WTC11 (cell line): ENCODE measurements at regions not wholly inside any gene's neighbourhood (a gene's known extent, or its start where the extent isn't known, plus 50 kb on each side); places are given as distances from the start of the nearest gene placed in this dataset.

Source experiments
- ATAC-seq: fragments of 200-7000 bp; cut with Tn5 transposase; 2 replicates; pipeline ENCODE4 v1.10.0; 2021; ENCODE audit warnings: mild to moderate bottlenecking, moderate library complexity
- CTCF ChIA-PET: fragments of 300-600 bp; sonication (Branson Sonifier 250); formaldehyde crosslinking; loops from one replicate; lab custom pipeline; 2021; ENCODE audit warnings: antibody characterized with exemption; lab: Charles Lee
- POLR2A ChIA-PET: fragments of 350-600 bp; sonication (Branson Sonifier 250); formaldehyde crosslinking; loops from one replicate; lab custom pipeline; 2021; ENCODE audit warnings: antibody characterized with exemption; lab: Charles Lee
- DNase-seq: peaks from one replicate; pipeline ENCODE4 v3.0.0; 2021; ENCODE audit warnings: low spot score
- H3K27ac Mint-ChIP-seq: 2 replicates; pipeline ENCODE4 v1.8.0; 2021; ENCODE audit warnings: mixed read lengths
- H3K27me3 Mint-ChIP-seq: 2 replicates; pipeline ENCODE4 v1.8.0; 2021; ENCODE audit warnings: low read depth, mild to moderate bottlenecking, moderate library complexity, mixed read lengths
- H3K36me3 Mint-ChIP-seq: 2 replicates; pipeline ENCODE4 v1.8.0; 2021; ENCODE audit warnings: mixed read lengths
- H3K4me1 Mint-ChIP-seq: 2 replicates; pipeline ENCODE4 v1.8.0; 2022; ENCODE audit warnings: mixed read lengths
- H3K4me3 Mint-ChIP-seq: 2 replicates; pipeline ENCODE4 v1.8.0; 2021; ENCODE audit warnings: mild to moderate bottlenecking, moderate library complexity, mixed read lengths
- H3K9me3 Mint-ChIP-seq: 2 replicates; pipeline ENCODE4 v1.8.0; 2021; ENCODE audit warnings: mixed read lengths
- ATF2 ChIP-seq: sonication (generic); formaldehyde crosslinking; IDR thresholded peaks from 2 replicates; pipeline ENCODE4 v1.8.1; 2022; ENCODE audit warnings: low read depth, missing genetic modification reagents, borderline replicate concordance
- CREB1 ChIP-seq: sonication (generic); formaldehyde crosslinking; IDR thresholded peaks from 2 replicates; pipeline ENCODE4 v1.8.0; 2023; ENCODE audit warnings: mild to moderate bottlenecking, missing genetic modification reagents
- CTCF ChIP-seq: fragments of 200-600 bp; IDR thresholded peaks from 2 replicates; pipeline ENCODE4 v1.8.0; 2022; ENCODE audit warnings: antibody characterized with exemption
- ERG ChIP-seq: fragments of 250-450 bp; sonication (Bioruptor Pico); IDR thresholded peaks from 2 replicates; pipeline ENCODE4 v1.8.0; 2021; ENCODE audit warnings: mild to moderate bottlenecking
- HMGA2 ChIP-seq: fragments of 250-450 bp; sonication (Bioruptor Pico); IDR thresholded peaks from 2 replicates; pipeline ENCODE4 v1.4.0; 2021; ENCODE audit warnings: mild to moderate bottlenecking, moderate library complexity
- HMGXB4 ChIP-seq: sonication (generic); formaldehyde crosslinking; IDR thresholded peaks from 2 replicates; pipeline ENCODE4 v1.8.1; 2023; ENCODE audit warnings: mild to moderate bottlenecking, moderate library complexity, missing genetic modification reagents
- IRF2 ChIP-seq: sonication (generic); formaldehyde crosslinking; IDR thresholded peaks from 2 replicates; pipeline ENCODE4 v1.8.0; 2022; ENCODE audit warnings: low read depth, missing genetic modification reagents, borderline replicate concordance
- JUN ChIP-seq: sonication (generic); formaldehyde crosslinking; IDR thresholded peaks from 2 replicates; pipeline ENCODE4 v1.8.0; 2023; ENCODE audit warnings: mild to moderate bottlenecking, missing genetic modification reagents
- NFATC4 ChIP-seq: fragments of 250-450 bp; sonication (Bioruptor Pico); IDR thresholded peaks from 2 replicates; pipeline ENCODE4 v1.9.0; 2021; ENCODE audit warnings: mild to moderate bottlenecking
- NFE2L1 ChIP-seq: sonication (generic); formaldehyde crosslinking; IDR thresholded peaks from 2 replicates; pipeline ENCODE4 v1.8.1; 2023; ENCODE audit warnings: missing genetic modification reagents
- OVOL2 ChIP-seq: fragments of 250-450 bp; sonication (Bioruptor Pico); IDR thresholded peaks from 2 replicates; pipeline ENCODE4 v1.9.0; 2021; ENCODE audit warnings: mild to moderate bottlenecking, borderline replicate concordance
- PREB ChIP-seq: sonication (generic); formaldehyde crosslinking; IDR thresholded peaks from 2 replicates; pipeline ENCODE4 v1.8.1; 2022; ENCODE audit warnings: mild to moderate bottlenecking, missing genetic modification reagents, moderate library complexity, borderline replicate concordance
- RORB ChIP-seq: fragments of 250-450 bp; sonication (Bioruptor Pico); IDR thresholded peaks from 2 replicates; pipeline ENCODE4 v1.9.0; 2021; ENCODE audit warnings: mild to moderate bottlenecking
- SP1 ChIP-seq: sonication (generic); formaldehyde crosslinking; conservative IDR thresholded peaks from 2 replicates; pipeline ENCODE4 v1.8.1; 2022; ENCODE audit warnings: missing genetic modification reagents
- TCF7 ChIP-seq: sonication (generic); formaldehyde crosslinking; IDR thresholded peaks from 2 replicates; pipeline ENCODE4 v1.8.0; 2022; ENCODE audit warnings: mild to moderate bottlenecking, low read depth, missing genetic modification reagents, moderate library complexity
- TP53 ChIP-seq: sonication (generic); formaldehyde crosslinking; IDR thresholded peaks from 2 replicates; pipeline ENCODE4 v1.8.1; 2023; ENCODE audit warnings: mild to moderate bottlenecking, missing genetic modification reagents
- USF2 ChIP-seq: sonication (generic); formaldehyde crosslinking; IDR thresholded peaks from 2 replicates; pipeline ENCODE4 v1.8.1; 2023; ENCODE audit warnings: mild to moderate bottlenecking, missing genetic modification reagents, moderate library complexity
- ZNF232 ChIP-seq: sonication (generic); formaldehyde crosslinking; IDR thresholded peaks from 2 replicates; pipeline ENCODE4 v1.8.0; 2022; ENCODE audit warnings: mild to moderate bottlenecking, missing genetic modification reagents
- ZNF416 ChIP-seq: fragments of 250-450 bp; sonication (Bioruptor Pico); IDR thresholded peaks from 2 replicates; pipeline ENCODE4 v1.9.0; 2021; ENCODE audit warnings: mild to moderate bottlenecking, inconsistent platforms
- ZNF423 ChIP-seq: fragments of 250-450 bp; sonication (Bioruptor Pico); IDR thresholded peaks from 2 replicates; pipeline ENCODE4 v2.1.2; 2022; ENCODE audit warnings: mild to moderate bottlenecking, moderate library complexity
- ZNF532 ChIP-seq: fragments of 250-450 bp; sonication (Bioruptor Pico); IDR thresholded peaks from 2 replicates; pipeline ENCODE4 v1.9.0; 2021; ENCODE audit warnings: mild to moderate bottlenecking, borderline replicate concordance
- ZSCAN18 ChIP-seq: fragments of 250-450 bp; sonication (Bioruptor Pico); IDR thresholded peaks from 2 replicates; pipeline ENCODE4 v2.1.2; 2022; ENCODE audit warnings: mild to moderate bottlenecking, moderate library complexity

- H3K36me3 Mint-ChIP-seq: no peaks in the 10 kb centered on the region
- H3K9me3 Mint-ChIP-seq: no peaks in the 10 kb centered on the region
- ATAC-seq (no peak), DNase-seq (no peak)
- CTCF ChIA-PET: interaction anchor here (0.5 to 1.9 kb wide), 2 partner anchors 26 to 853 kb away, joined by 3 to 5 read pairs; partner anchors contain the start of gene PRAME
- peaks cover 14% of the 10 kb centered on the region for H3K4me1 Mint-ChIP-seq
- POLR2A ChIA-PET: no interaction called here
- no peak for TF ChIP-seq ZNF416 (CRISPR knock-in tag)
- TF ChIP-seq ZNF232: no peak
- no peak for TF ChIP-seq NFE2L1
- no peak for TF ChIP-seq ERG (CRISPR knock-in tag)
- TF ChIP-seq TCF7 (CRISPR knock-in tag): no peak
- no peak for TF ChIP-seq ZNF532 (CRISPR knock-in tag)
- no peak for TF ChIP-seq PREB (CRISPR knock-in tag)
- TF ChIP-seq CTCF: no peak
- TF ChIP-seq OVOL2 (CRISPR knock-in tag): no peak
- H3K4me3 Mint-ChIP-seq: no peak overlapping the region
- H3K27me3 Mint-ChIP-seq: no peaks in the 10 kb centered on the region; the same call in 1 of the 2 replicates
- no peak overlapping the region for H3K27ac Mint-ChIP-seq
These were observed 168.4 kb downstream of the IGLL1 start for GRCh38 chr22:23411739-23412138.

- Mint-ChIP-seq H3K27me3 (peaks cover 3% of the 10 kb centered on the region), H3K36me3 (no peaks in the 10 kb centered on the region), H3K27ac (no peak overlapping the region), H3K9me3 (no peaks in the 10 kb centered on the region), H3K4me3 (no peak overlapping the region), H3K4me1 (peaks cover 13% of the 10 kb centered on the region)
- CTCF ChIA-PET: no interaction called here
- ATAC-seq (no peak), DNase-seq (no peak)
- POLR2A ChIA-PET: no interaction called here
- TF ChIP-seq HMGXB4 (CRISPR knock-in tag) (no peak), RORB (CRISPR knock-in tag) (no peak), TP53 (CRISPR knock-in tag) (no peak), USF2 (no peak), SP1 (CRISPR knock-in tag) (no peak), ZSCAN18 (no peak), IRF2 (no peak), CREB1 (CRISPR knock-in tag) (no peak), HMGA2 (no peak), ATF2 (CRISPR knock-in tag) (no peak), JUN (CRISPR knock-in tag) (no peak), NFATC4 (no peak), ZNF232 (no peak), ZNF423 (CRISPR knock-in tag) (no peak)
These were observed 169.7 kb downstream of the IGLL1 start for GRCh38 chr22:23410411-23410810.
